Calu3 (cell line): ENCODE measurements at regions not wholly inside any gene's neighbourhood (a gene's known extent, or its start where the extent isn't known, plus 50 kb on each side); places are given as distances from the start of the nearest gene placed in this dataset.

ENCODE experiments used
- BruUV-seq: library from RNA; stranded (reverse); fragments of 400-500 nt; replicated peaks from 2 replicates; lab custom pipeline; 2021; lab: Mats Ljungman, UMichigan
- CTCF ChIA-PET: fragments of 300-600 bp; sonication (Branson Sonifier 250); formaldehyde crosslinking; loops from one replicate; lab custom pipeline; 2022; ENCODE audit warnings: antibody characterized with exemption; lab: Charles Lee
- DNase-seq: peaks from one replicate; pipeline ENCODE4 v3.0.0; 2022
- H3K27ac Mint-ChIP-seq: one replicate; pipeline ENCODE4 v1.8.0; 2022; ENCODE audit warnings: mixed read lengths; ENCODE audit not compliant: unreplicated experiment
- H3K27me3 Mint-ChIP-seq: one replicate; pipeline ENCODE4 v1.8.0; 2022; ENCODE audit warnings: mixed read lengths; ENCODE audit not compliant: unreplicated experiment
- H3K36me3 Mint-ChIP-seq: one replicate; pipeline ENCODE4 v1.8.0; 2022; ENCODE audit warnings: mild to moderate bottlenecking, moderate library complexity, mixed read lengths; ENCODE audit not compliant: insufficient read depth, unreplicated experiment
- H3K4me1 Mint-ChIP-seq: one replicate; pipeline ENCODE4 v1.8.0; 2022; ENCODE audit warnings: mild to moderate bottlenecking, low read depth, mixed read lengths; ENCODE audit not compliant: unreplicated experiment
- H3K4me3 Mint-ChIP-seq: one replicate; pipeline ENCODE4 v1.8.0; 2022; ENCODE audit warnings: mild to moderate bottlenecking, low read depth, moderate library complexity, mixed read lengths; ENCODE audit not compliant: unreplicated experiment
- H3K9me3 Mint-ChIP-seq: one replicate; pipeline ENCODE4 v1.8.0; 2022; ENCODE audit warnings: low read depth, mixed read lengths; ENCODE audit not compliant: unreplicated experiment
- CTCF ChIP-seq: fragments of 200-600 bp; IDR thresholded peaks from one replicate; pipeline ENCODE4 v1.8.0; 2022; ENCODE audit warnings: antibody characterized with exemption; ENCODE audit not compliant: unreplicated experiment
- intact Hi-C: fragments of 100-400 bp; cut with micrococcal nuclease; formaldehyde crosslinking; loops from one replicate; pipeline ENCODE4 v1.10.0; 2022; ENCODE audit not compliant: unreplicated experiment

GRCh38 chr13:53719281-53719680, 690.7 kb downstream of the OLFM4 start:
- TF ChIP-seq CTCF = no peak
- H3K4me1 Mint-ChIP-seq = no peaks in the 10 kb centered on the region
- intact Hi-C loops = no loop called here
- DNase-seq = no peak
- no TSS peak for BruUV-seq
- no peak overlapping the region for H3K27ac Mint-ChIP-seq
- CTCF ChIA-PET = no interaction called here
- H3K27me3 Mint-ChIP-seq = no peaks in the 10 kb centered on the region
- H3K36me3 Mint-ChIP-seq = no peaks in the 10 kb centered on the region
- no peak overlapping the region for H3K4me3 Mint-ChIP-seq
- H3K9me3 Mint-ChIP-seq = peaks cover 17% of the 10 kb centered on the region

GRCh38 chr13:53732664-53733063, 704.1 kb downstream of the OLFM4 start:
- TF ChIP-seq CTCF = no peak
- Mint-ChIP-seq H3K27ac (no peak overlapping the region), H3K4me1 (no peaks in the 10 kb centered on the region), H3K36me3 (no peaks in the 10 kb centered on the region), H3K27me3 (no peaks in the 10 kb centered on the region), H3K9me3 (peaks cover 8% of the 10 kb centered on the region), H3K4me3 (no peak overlapping the region)
- CTCF ChIA-PET = no interaction called here
- BruUV-seq = no TSS peak
- intact Hi-C loops = no loop called here
- no peak for DNase-seq

- Mint-ChIP-seq H3K36me3 (no peaks in the 10 kb centered on the region), H3K9me3 (peaks cover 16% of the 10 kb centered on the region), H3K4me1 (no peaks in the 10 kb centered on the region), H3K4me3 (no peak overlapping the region), H3K27ac (no peak overlapping the region), H3K27me3 (no peaks in the 10 kb centered on the region)
- CTCF ChIA-PET = no interaction called here
- no peak for DNase-seq
- TF ChIP-seq CTCF = no peak
- intact Hi-C loops = no loop called here
- BruUV-seq = no TSS peak
Measured at GRCh38 chr13:53743906-53744305, 715.3 kb downstream of the OLFM4 start.

- DNase-seq = no peak
- TF ChIP-seq CTCF = no peak
- Mint-ChIP-seq H3K36me3 (no peaks in the 10 kb centered on the region), H3K4me1 (no peaks in the 10 kb centered on the region), H3K4me3 (no peak overlapping the region), H3K9me3 (peaks cover 18% of the 10 kb centered on the region), H3K27me3 (no peaks in the 10 kb centered on the region), H3K27ac (no peak overlapping the region)
- CTCF ChIA-PET = no interaction called here
- BruUV-seq = no TSS peak
- intact Hi-C loops = no loop called here
Measured at GRCh38 chr13:53747825-53748224, 719.2 kb downstream of the OLFM4 start.
